ENCODE measurements at regions not wholly inside any gene's neighbourhood (a gene's known extent, or its start where the extent isn't known, plus 50 kb on each side); places are given as distances from the start of the nearest gene placed in this dataset.

DNA sequence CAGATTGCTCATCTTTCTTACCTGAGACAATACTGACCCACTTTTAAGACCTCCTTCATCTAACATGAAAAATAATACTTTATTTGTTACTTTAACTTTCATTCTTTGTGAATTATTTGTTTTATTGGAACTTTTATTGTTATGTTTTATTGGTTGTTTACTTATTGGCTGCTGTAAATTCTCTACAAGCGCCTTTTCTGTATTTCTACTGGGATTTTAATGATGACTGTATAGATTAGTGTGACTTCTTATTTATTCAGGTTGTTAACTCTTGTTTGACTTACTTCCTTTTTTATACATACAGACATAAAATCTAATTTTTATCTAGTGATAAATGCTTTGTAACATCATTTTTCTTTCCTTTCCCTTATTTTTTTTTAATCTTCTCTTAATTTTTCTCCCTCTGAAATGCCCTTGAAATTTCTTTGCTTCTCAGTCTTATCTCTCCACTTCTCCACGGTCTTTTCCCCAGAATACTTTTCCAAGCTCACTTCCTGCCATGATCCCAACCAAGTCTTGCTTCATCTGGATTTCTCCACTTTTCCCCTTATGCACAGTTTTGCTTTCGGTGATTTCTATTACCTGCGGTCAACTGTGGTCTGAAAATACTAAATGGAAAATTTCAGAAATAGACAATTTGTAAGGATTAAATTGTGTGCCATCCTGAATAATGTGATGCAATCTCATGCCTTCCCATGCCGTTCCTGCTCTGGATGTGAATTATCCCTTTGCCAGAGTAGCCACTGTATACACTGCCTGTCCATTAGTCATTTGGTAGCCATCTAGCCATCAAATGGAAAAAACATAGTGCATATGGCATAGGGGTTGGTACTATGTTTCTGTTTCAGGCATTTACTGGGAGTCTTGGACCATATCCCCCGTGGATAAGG is 265.9 kb downstream of the PRL start:
- DNase-seq, result no peak

DNA sequence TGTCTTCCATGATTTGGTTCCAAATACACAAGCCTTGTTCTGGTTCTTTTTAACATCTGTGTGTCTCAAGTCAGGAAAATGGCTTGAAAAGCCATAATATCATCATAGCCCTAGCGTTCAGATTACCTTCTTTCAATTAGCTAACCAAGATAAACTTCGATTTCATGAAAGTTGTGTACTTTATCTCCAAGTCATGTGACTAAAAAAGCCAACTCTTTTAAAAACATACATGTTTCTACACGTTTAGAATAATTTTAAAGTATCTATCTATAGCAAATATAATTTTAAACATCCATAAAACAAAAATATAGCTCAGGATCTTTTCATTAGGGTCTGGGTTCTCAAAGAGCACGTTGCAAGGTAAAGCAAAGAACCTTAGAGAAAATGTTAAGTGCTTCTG is 261.1 kb downstream of the PRL start:
- DNase-seq, result no peak

DNA sequence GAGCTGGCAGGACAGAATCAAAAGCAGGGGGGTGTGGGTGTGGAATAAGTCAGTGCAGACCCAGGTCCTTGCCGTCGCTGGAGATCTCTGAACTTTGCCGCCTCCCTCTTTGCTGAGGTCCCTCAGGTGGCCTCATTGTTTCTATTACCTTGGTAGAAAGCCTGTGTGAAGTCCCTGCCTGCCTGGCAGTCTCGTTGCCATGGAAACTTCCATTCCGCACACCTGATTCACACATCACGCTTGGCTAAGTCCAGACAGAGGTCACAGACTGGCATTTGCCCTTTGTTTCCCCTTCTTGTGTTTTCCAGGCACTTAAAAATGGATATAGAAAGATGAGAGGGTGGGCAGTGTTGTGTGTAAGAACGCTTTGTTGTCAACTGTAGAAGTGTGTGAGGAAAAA is 260.6 kb downstream of the PRL start:
- no peak for DNase-seq

DNA sequence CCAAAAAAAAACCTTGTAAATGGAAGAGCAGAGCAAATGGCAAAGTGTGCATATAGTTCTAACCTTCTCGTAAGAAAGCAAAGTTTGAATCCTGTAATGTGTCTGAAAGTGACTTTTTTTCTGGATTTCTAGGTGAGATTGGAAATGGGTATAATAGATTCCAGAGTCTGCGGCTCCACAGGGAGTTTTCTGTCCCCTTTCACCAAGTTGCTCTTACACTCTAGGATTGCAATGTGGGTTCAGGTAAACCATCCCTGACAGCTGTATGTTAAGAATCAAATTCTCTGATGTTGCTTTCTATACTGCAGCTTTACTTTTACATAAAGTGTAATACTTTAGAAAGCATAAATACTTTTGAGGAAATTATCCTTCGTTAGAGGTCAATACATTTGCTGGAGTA is 260.1 kb downstream of the PRL start:
- DNase-seq, result no peak

DNA sequence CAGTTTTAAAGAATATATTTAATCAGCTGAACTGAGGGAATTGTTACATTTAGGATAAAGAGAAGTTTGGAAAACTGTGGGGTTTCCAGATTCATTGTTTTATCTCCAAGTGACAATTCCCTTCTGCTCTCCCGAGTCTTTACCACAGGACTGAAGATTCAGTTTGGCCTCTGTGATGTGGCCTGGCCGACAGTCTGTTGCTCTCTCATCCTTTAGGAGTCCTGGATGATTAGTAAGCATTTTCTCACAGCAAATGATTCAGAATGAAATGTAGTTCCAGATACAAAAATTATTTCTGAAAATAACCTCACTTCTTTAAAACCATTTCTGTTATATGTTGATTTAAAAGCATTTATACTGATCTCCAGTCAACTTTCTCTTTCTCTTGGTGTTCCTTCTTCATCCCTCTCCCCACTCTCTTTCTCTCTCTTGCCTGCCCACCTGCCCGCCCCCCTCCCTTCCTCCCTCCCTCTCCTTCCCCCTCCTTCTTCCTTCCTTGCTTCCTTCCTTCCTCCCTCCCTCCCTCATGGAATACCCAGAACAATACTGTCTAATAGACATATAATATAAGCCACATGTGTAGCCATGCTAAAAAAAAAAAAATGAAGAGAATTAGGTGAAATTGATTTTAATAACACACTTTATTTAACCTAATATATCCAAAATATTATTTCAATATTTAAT is 254.9 kb downstream of the PRL start:
- no peak for DNase-seq

DNA sequence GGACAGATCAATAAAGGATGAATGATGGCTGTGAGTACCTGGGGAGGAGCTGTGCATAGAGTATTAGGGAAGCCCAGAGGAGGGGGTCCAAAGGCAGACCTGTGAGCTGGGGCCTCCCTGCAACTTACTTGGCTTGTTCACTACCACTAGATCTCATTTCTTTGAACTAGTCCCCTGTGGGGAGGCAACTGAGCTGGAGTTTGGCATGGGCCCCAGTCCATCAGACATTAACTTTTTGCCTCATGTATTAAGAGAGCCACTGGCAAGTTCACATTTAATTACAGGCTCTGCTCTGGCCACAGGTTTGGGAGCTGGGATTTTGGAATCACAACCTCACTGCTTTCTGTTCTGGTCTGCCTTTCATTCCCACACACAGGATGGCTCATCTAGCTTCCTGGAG is 254.1 kb downstream of the PRL start:
- DNase-seq, result no peak

DNA sequence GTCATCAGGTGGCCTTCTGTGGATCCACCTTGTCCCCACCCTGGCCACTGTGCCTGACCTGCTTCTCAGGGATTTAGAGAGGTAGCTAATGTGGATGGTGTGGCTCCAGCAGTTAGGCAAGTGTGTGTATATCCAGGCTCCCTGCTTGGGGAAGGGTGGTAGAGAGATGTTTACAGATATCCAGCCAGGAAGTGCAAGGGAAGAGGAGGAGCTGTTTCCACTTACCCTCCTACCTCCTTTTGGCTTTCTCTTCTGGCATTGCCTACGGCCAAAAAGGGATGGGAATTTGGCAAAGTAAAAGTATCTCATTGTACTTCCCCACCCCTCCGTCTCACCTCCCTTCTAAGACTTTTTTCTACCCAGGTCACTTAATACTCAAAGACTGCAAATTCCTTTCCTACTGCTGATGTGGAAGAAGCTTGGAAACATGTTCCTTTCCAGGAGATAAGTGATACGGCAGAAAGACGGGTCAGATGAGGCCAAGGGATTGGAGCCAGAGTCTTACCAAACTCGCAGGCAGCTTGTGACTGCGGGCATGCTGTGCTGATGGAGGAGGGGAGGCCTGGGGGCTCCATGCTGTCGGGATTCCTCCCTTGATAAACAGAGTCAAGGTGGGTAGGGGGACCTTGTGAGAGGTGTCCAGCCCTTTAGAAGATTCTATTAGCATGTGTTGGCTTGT is 253.4 kb downstream of the PRL start:
- no peak for DNase-seq

DNA sequence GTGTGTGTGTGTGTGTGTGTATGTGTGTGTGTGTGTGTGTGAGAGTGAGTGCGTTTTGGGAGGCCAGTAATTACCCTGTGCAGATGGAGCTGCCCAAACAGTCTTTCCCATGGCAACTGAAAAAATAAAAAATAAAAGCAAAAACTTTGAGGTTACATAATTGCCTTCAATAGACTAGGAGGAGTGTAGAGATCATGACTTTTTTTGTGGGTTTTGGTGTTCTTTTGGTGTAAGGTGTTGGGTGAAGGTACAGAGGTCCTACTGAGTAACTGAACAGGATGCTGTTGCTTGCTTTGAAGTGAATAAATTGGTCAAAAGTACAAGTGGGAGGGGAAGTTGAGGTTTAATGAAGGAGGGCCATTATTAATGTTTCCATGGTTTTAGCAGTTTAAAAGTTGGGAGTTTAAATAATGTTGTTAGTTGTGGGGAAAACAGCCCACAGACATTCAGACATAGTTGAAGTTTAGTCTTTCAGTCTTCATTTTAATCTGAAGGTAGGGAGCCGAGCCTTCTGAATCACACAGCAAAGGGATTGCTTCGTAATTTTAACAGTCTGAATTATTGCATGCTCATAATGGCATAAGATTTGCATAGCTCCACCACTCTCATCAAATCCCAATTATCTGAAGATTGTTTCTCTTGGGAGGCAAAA is 251.4 kb downstream of the PRL start:
- no peak for DNase-seq

DNA sequence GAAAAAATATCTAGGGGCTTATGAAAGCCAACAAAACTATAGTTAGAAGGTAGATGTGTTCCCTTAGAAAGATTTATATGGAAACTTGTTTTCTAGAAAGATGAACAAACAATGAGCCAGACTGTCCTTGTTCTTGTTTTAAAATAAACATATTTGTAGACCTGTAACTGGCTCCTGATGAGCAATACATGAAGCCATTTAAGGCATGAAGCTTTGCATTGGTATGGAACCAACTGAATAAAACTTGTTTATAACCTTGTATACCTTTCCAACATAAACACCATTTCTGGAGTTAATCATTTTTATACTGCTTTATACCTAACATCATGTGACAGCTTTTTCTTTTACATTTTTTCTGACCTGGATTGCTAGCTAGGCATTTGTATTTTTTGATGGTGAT is 247.8 kb downstream of the PRL start:
- DNase-seq, result no peak

DNA sequence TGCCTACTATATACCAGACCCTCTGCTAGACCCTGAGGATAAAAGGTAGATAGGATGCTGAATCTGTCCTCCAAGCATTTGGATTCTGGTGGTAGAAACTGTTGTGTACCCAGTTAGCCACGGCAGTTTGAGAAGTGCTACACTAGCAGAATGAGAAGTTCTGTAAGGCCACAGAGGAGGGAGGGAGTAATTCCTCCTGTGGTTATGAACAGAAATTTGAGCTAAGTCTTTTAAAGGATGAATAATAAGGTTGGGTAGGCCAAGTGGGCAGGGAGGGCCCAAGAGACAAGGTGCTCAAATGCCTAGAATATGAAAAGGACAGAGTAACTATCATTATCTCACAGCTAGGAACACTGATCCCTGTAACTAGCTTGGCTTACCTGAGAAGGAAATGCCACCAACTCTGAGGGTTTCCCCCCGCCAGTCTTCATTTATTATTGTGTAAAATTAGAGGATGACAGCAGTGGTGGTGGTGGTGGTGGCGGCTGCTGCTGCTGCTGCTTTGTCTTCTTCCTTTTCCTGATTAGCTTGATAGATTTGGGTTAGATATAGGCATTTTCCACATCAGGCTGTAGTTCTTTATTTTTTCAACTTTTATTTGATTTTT is 243.3 kb downstream of the PRL start:
- no peak for DNase-seq

DNA sequence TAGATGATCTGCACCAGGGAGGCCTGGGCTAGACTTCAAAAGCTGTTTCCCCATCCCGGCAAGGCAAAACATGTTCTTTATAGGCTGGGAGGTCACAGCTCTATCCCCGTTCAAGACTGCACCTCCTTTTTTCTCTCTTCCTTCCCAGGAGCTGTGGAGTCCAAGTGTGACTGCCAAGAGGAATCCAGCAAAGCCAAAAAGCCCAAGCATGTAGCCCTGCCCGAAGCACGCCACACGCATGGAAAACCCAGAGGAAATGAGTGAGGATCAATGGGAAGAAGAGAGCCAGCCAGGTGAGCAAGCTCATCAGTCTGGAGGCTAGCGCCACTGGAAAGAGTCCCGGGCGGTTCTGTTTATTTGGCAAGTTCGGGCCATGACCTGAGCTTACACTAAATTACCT is 240.4 kb downstream of the PRL start:
- DNase-seq, result no peak

DNA sequence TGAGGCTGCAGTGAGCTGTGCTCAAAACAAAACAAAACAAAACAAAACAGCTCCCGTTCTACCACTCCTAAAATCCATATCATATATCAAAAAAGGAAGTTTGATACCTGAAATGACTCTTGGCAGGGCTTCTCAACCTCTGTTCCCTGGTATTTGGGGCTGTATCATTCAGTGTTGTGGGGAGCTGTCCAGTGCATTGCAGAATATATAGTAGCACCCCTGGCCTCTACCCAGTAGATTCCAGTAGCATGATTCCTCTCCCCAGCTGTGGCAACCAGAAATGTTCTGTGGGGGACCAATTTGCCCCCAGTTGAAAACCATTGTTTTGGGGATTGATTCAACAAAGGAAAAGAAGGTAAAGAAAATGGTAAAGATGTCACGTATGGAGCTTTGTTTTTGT is 238.9 kb downstream of the PRL start:
- no peak for DNase-seq

DNA sequence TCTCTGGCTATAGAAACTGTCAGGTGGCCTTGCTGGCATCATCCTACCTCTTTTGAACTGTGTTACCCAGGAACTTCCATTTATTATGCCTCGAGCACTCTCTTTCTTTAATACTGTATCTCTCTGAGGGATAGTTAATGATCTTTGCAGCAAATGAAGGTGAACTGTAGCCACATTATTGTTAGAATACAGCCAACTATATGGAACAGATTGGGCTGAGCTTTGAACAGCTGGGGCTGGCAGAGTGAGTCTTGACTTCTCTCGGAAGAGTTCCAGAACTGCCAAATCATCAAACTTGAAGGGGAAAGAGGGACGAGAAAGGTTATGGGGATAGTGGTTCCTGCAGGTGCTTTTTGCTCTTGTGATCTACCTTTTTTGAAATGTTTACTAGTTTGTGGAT is 237.7 kb downstream of the PRL start:
- no peak for DNase-seq

DNA sequence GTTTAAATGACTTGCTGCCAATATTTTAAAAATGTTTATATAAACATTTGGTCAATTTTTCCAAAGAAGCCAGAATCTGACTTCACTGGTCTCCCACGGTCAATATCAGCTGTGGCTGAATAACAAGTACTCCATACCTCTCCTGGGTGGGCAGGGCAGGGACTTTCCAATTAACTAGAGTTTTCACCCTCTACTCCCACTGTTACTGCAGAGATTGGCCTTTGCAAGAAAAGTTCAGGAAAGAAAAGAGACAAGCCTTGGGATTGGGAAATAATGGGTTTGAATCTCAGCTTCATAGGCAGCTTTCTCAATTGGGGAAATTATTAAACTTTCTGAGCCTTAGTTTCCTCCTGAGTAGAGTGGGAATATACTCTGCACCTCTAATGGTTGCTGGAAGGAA is 236.9 kb downstream of the PRL start:
- DNase-seq, result no peak

DNA sequence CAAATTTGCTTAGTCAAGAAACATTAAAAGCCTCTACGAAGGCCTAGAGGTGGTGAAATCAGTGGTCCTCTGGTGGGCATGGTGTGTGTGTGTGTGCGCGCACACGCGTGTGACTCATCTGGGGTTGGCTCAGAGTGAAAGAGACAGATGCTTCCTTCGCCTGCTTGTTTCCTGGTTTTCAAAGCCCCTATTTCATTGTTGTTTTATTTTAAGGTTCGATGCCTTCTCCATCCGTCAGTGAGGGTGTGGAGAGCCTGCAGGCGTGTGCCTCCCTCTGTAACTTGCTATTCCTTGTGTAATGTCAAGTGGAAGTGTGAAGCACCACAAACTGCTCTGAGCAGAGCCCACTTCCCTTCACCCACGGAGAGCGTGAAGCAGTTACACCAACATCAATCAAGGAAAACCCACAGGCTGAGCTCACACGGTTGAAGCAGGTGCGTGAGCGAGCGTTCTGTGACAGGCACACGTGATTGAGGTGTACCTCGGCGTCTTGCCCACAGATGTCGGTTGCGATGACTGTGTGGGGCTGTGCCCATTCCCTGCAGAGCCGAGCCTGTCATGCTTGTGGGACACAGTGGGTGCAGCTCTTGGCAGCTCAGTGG is 233.9 kb downstream of the PRL start:
- peak in 3 of 5 experiments; percentile 0 to 94 (median 3) for DNase-seq

DNA sequence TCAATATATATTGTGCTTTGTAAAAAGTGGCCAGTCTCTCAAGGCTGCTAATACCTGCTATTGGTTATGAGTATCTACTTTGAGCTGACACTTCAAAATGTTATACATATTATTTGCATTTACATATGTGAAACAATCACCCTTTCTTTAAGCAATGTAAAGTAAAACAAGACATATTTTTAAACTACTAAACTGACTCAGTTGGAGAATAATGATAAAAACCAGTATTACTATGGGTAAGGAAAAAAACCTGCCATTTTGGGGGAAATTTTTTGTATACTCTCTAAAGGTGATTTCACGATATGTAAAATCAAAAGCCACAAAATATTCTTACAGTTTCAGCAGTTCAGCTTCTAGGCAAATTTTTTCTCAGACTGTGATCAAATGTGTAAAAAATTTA is 232.3 kb downstream of the PRL start:
- peak in 1 of 5 experiments; percentile 37 for DNase-seq

DNA sequence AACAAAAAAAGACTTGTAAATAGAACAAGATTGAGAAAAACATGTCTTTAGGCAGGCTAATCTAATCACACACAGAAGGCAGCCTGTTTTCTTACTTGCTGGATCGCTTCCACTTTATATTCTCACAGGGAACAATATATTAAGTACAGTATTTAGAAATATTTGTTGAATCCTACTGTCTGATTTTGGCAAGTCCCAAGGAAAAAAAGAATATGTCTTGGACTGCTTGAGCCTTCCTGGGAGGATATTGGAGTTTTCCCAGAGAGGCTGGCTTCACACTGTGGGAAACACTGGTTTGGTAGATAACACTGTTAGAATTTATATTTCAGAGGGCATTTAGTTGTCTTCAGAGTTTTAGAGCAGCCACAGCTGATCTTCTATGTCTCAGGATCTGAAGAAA is 229.7 kb downstream of the PRL start:
- DNase-seq, result no peak

DNA sequence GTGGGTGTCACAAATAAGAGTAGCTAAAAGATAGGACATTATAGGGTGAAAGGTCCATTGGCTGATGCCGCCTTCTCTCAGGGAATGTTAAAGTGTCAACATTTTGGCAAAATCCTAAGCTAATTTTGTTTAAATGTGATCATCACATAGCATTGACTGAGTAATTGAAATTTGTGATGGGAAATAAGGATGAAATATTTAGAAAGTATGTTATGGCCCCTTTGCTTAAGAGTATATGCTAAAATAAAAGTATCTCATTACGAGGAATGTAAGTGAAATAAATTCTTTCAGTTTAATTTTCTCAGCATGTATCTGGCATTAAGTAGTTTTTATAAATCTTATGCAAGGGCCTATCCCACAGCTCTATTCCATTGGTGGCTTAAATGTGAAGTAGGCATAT is 229.2 kb downstream of the PRL start:
- DNase-seq, result no peak

DNA sequence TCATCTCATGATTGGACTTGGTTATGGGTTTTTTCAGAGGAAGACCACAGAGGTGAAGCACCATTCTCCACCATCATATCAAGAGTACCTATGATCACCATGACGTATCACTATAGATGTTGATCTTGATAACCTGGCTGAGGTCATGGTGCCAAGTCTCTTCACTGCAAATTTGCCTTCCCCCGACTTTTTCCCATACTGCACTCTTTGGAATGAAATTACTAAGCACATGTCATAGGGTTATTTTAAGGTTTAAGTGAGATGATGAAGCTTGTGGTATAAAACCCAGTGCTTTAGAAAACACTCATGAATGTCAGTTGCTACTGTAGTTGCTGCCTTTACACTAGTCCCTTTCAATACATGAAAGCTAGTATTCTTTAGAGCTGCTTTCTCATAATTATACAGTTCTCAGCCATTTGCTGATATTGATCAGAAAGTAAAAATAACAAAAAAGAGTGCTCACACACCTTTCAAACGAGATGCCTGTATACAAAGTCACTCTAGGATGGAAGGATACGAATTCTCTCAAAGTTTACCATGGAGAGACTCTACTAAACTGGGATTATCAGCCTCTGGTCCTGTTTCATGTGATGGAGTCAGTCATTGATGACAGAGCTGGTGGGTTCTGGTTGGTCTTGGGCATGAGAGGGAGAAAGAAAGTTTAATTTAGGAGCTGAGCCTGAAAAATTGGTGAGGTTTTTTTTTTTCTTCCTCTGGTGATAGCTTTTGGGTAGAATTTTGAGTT is 228.1 kb downstream of the PRL start:
- peak in 1 of 5 experiments; percentile 93 for DNase-seq

DNA sequence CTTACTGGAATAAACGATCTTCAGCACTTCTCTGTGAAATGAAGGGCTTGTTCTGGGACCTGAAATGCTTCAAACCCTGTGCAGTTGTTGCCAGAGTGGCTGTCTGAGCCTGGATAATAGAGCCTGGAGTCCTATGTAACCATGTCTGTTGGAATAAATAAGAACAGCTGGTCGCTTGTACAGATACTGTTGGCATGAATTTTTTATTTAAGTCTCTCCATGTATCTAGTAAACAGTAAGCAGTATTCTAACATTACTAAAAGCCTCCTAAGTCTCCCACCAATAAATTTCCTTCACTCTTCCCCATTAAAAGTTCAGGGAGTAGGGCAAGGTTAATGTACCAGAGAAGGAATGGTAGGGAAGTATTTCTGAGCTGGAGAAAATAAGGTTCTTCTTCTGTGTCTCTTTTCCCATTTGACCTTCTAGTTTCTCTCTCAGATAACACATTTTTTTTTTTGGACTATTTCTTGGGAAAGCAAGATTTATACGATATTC is 227.5 kb downstream of the PRL start:
- no peak for DNase-seq

DNA sequence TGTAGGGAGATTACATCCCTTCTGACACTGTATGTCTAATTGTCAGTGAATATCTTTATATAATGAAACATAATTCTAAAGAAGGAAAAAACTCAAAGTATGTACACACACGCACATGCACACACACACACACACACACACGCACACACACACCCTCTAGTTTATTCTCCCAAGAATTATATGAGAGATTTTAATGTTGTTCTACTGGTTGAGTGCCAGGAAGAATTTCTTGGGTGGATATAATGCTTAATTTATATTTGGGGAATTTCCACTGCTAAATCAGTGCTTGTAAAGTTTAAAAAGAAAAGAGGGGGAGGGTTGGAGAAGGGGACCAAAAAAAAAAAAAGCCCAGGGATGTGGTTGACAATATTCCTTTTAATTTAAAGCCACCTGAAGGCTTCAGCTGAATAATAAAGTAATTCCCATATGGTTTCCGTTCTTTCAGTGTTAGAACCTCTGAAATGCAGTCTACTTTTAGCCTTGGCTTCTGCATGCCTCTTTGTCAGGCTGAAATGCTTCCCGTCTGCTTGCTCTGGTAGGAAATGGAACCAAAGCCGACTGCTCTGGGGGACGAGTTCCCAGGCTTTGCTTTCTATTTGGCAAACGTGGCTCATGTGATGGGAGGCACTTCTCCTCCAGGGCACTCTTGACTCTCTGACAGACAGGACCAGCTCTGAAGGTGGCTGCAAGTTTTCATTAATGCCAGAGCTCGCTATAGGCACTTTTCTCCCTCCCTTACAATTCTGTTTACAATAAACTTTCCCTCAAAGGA is 225.4 kb downstream of the PRL start:
- DNase-seq, result no peak
